Calu3 (cell line): ENCODE measurements at regions not wholly inside any gene's neighbourhood (a gene's known extent, or its start where the extent isn't known, plus 50 kb on each side); places are given as distances from the start of the nearest gene placed in this dataset.

ENCODE experiments used
- BruUV-seq: library from RNA; stranded (reverse); fragments of 400-500 nt; replicated peaks from 2 replicates; lab custom pipeline; 2021; lab: Mats Ljungman, UMichigan
- CTCF ChIA-PET: fragments of 300-600 bp; sonication (Branson Sonifier 250); formaldehyde crosslinking; loops from one replicate; lab custom pipeline; 2022; ENCODE audit warnings: antibody characterized with exemption; lab: Charles Lee
- DNase-seq: peaks from one replicate; pipeline ENCODE4 v3.0.0; 2022
- H3K27ac Mint-ChIP-seq: one replicate; pipeline ENCODE4 v1.8.0; 2022; ENCODE audit warnings: mixed read lengths; ENCODE audit not compliant: unreplicated experiment
- H3K27me3 Mint-ChIP-seq: one replicate; pipeline ENCODE4 v1.8.0; 2022; ENCODE audit warnings: mixed read lengths; ENCODE audit not compliant: unreplicated experiment
- H3K36me3 Mint-ChIP-seq: one replicate; pipeline ENCODE4 v1.8.0; 2022; ENCODE audit warnings: mild to moderate bottlenecking, moderate library complexity, mixed read lengths; ENCODE audit not compliant: insufficient read depth, unreplicated experiment
- H3K4me1 Mint-ChIP-seq: one replicate; pipeline ENCODE4 v1.8.0; 2022; ENCODE audit warnings: mild to moderate bottlenecking, low read depth, mixed read lengths; ENCODE audit not compliant: unreplicated experiment
- H3K4me3 Mint-ChIP-seq: one replicate; pipeline ENCODE4 v1.8.0; 2022; ENCODE audit warnings: mild to moderate bottlenecking, low read depth, moderate library complexity, mixed read lengths; ENCODE audit not compliant: unreplicated experiment
- H3K9me3 Mint-ChIP-seq: one replicate; pipeline ENCODE4 v1.8.0; 2022; ENCODE audit warnings: low read depth, mixed read lengths; ENCODE audit not compliant: unreplicated experiment
- CTCF ChIP-seq: fragments of 200-600 bp; IDR thresholded peaks from one replicate; pipeline ENCODE4 v1.8.0; 2022; ENCODE audit warnings: antibody characterized with exemption; ENCODE audit not compliant: unreplicated experiment
- intact Hi-C: fragments of 100-400 bp; cut with micrococcal nuclease; formaldehyde crosslinking; loops from one replicate; pipeline ENCODE4 v1.10.0; 2022; ENCODE audit not compliant: unreplicated experiment

GRCh38 chr13:81986308-81986707, 1645.4 kb upstream of the SPRY2 start:
- Mint-ChIP-seq H3K36me3 (no peaks in the 10 kb centered on the region), H3K27me3 (no peaks in the 10 kb centered on the region), H3K4me3 (no peak overlapping the region), H3K9me3 (no peaks in the 10 kb centered on the region), H3K27ac (no peak overlapping the region), H3K4me1 (no peaks in the 10 kb centered on the region)
- BruUV-seq: no TSS peak
- no peak for DNase-seq
- intact Hi-C loops: no loop called here
- CTCF ChIA-PET: no interaction called here
- no peak for TF ChIP-seq CTCF

DNA sequence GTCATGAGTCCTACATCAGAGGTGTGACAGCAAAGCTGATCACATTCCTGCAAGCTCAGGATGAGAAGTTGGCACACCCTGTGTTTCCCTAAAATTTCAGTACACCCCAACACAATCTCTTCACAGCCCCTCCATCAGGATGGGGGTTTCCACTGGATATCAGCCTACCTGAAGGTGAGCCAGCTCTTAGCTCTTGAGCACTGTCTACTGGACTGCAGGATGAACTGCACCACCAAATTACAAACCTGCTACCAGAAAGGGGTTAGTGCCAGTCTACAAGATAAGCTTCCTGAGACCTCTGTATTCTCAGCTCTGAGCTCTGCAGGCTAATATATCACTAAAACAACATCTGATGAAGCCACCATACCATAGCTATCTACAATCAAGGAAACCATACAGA, 1616.2 kb upstream of the SPRY2 start:
- DNase-seq: no peak
- H3K36me3 Mint-ChIP-seq: no peaks in the 10 kb centered on the region
- no peak for TF ChIP-seq CTCF
- no peaks in the 10 kb centered on the region for H3K27me3 Mint-ChIP-seq
- no peak overlapping the region for H3K4me3 Mint-ChIP-seq
- BruUV-seq: no TSS peak
- H3K4me1 Mint-ChIP-seq: no peaks in the 10 kb centered on the region
- H3K9me3 Mint-ChIP-seq: no peaks in the 10 kb centered on the region
- CTCF ChIA-PET: no interaction called here
- intact Hi-C loops: no loop called here
- H3K27ac Mint-ChIP-seq: no peak overlapping the region

GRCh38 chr13:81929988-81930387, 1589.1 kb upstream of the SPRY2 start:
- intact Hi-C loops: no loop called here
- no TSS peak for BruUV-seq

DNA sequence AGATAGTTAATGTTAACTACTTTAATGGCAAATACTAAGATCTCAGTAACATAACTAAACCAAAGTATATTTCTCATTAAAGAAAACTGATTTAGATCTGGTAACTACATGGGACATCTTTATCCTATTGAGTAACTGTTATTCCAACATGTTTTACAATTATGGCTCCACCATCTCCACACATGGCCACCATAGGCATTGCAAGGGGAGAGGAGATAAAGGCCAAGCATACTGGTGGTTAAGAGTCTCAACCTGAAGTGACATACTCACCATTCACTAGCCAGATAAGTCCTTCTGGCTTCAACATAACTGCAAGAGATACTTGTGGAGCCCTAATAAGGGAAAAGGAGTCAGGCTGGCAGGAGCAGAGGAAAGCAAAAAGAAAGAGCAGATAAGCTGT, 1586.4 kb upstream of the SPRY2 start:
- Mint-ChIP-seq H3K9me3 (no peaks in the 10 kb centered on the region), H3K4me3 (no peak overlapping the region), H3K4me1 (no peaks in the 10 kb centered on the region), H3K36me3 (no peaks in the 10 kb centered on the region), H3K27ac (no peak overlapping the region), H3K27me3 (no peaks in the 10 kb centered on the region)
- no TSS peak for BruUV-seq
- intact Hi-C loops: no loop called here
- no peak for TF ChIP-seq CTCF
- CTCF ChIA-PET: no interaction called here
- no peak for DNase-seq

More at GRCh38 chr13:81929988-81930387, 1589.1 kb upstream of the SPRY2 start:
- peaks cover 3% of the 10 kb centered on the region for H3K9me3 Mint-ChIP-seq
- no peak for TF ChIP-seq CTCF
- H3K27ac Mint-ChIP-seq: no peak overlapping the region
- CTCF ChIA-PET: no interaction called here
- no peak for DNase-seq
- H3K4me1 Mint-ChIP-seq: no peaks in the 10 kb centered on the region
- H3K4me3 Mint-ChIP-seq: no peak overlapping the region
- H3K27me3 Mint-ChIP-seq: no peaks in the 10 kb centered on the region
- no peaks in the 10 kb centered on the region for H3K36me3 Mint-ChIP-seq
